Activated T-cell treated with anti-CD3 and anti-CD28 coated beads, Interleukin-2, amount 50 U/mL, for 24 hours (primary cell): ENCODE measurements at regions not wholly inside any gene's neighbourhood (a gene's known extent, or its start where the extent isn't known, plus 50 kb on each side); places are given as distances from the start of the nearest gene placed in this dataset.

Experiments used
- DNase-seq: peaks from one replicate; pipeline ENCODE4 v3.0.0-alpha.2; 2020
- H3K27ac Mint-ChIP-seq: 2 replicates; pipeline ENCODE4 v1.8.0; 2020; ENCODE audit warnings: mild to moderate bottlenecking, mixed read lengths
- H3K27me3 Mint-ChIP-seq: 2 replicates; pipeline ENCODE4 v1.8.0; 2020; ENCODE audit warnings: mixed read lengths
- H3K36me3 Mint-ChIP-seq: 2 replicates; pipeline ENCODE4 v1.8.0; 2020; ENCODE audit warnings: low read depth, mixed read lengths
- H3K4me1 Mint-ChIP-seq: 2 replicates; pipeline ENCODE4 v1.8.0; 2020; ENCODE audit warnings: low read depth, mixed read lengths
- H3K4me3 Mint-ChIP-seq: 2 replicates; pipeline ENCODE4 v1.8.0; 2020; ENCODE audit warnings: mild to moderate bottlenecking, moderate library complexity, mixed read lengths
- H3K9me3 Mint-ChIP-seq: 2 replicates; pipeline ENCODE4 v1.8.0; 2020; ENCODE audit warnings: mixed read lengths

DNA sequence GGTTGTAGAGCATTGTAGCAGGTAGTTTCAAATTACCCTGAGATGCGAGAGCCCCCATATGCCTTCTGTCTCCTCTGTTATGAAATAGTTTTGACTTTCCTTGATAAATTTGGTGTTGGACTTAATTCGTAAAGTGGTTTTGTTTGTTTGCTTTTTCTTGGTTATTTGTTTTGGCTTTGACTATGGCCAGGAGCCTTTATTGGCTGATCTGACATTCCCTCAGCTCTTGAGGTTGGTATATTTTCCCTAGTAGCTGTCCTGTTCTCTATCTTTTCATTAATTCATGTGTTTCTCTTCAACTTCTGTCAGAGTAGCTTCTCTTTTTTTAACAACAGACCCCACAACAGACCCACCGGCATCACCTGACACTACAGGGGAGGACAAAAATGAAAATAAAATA, 457.4 kb upstream of the MANEA start:
- H3K9me3 Mint-ChIP-seq: peaks cover 3% of the 10 kb centered on the region
- H3K27ac Mint-ChIP-seq: no peak overlapping the region
- DNase-seq: no peak
- H3K36me3 Mint-ChIP-seq: no peaks in the 10 kb centered on the region
- no peaks in the 10 kb centered on the region for H3K4me1 Mint-ChIP-seq
- H3K4me3 Mint-ChIP-seq: no peak overlapping the region
- H3K27me3 Mint-ChIP-seq: no peaks in the 10 kb centered on the region

DNA sequence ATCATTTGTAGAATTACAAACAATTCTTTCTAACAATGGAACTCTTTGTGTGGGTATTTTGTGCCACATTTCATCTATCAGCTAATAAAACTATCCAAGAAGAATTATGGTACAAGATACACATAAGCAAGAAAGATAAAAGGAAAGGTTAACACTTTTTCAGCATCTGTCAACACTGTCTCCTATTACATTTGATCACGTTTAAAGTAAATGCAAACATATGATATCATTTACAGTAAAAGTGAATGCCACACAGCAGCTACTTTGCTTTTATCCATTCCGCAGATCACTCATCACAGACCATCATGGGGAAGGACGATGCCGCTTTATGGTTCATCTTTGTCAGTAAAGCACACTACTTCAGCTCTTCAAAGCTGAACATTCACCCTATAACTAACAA, 456.4 kb upstream of the MANEA start:
- H3K4me3 Mint-ChIP-seq: no peak overlapping the region
- no peaks in the 10 kb centered on the region for H3K36me3 Mint-ChIP-seq

GRCh38 chr6:95127261-95127660, 450.1 kb upstream of the MANEA start:
- peaks cover 2% of the 10 kb centered on the region for H3K9me3 Mint-ChIP-seq
- no peak overlapping the region for H3K4me3 Mint-ChIP-seq
- no peaks in the 10 kb centered on the region for H3K27me3 Mint-ChIP-seq
- no peaks in the 10 kb centered on the region for H3K4me1 Mint-ChIP-seq
- no peaks in the 10 kb centered on the region for H3K36me3 Mint-ChIP-seq
- no peak overlapping the region for H3K27ac Mint-ChIP-seq
- no peak for DNase-seq

More for the DNA sequence above, 456.4 kb upstream of the MANEA start:
- no peaks in the 10 kb centered on the region for H3K27me3 Mint-ChIP-seq
- no peak overlapping the region for H3K27ac Mint-ChIP-seq
- DNase-seq: no peak
- peaks cover 4% of the 10 kb centered on the region for H3K9me3 Mint-ChIP-seq
- no peaks in the 10 kb centered on the region for H3K4me1 Mint-ChIP-seq

- Mint-ChIP-seq H3K9me3 (peaks cover 2% of the 10 kb centered on the region), H3K27me3 (no peaks in the 10 kb centered on the region), H3K36me3 (no peaks in the 10 kb centered on the region), H3K4me3 (no peak overlapping the region), H3K27ac (no peak overlapping the region), H3K4me1 (no peaks in the 10 kb centered on the region)
- DNase-seq: no peak
Observed at GRCh38 chr6:95128439-95128838, 448.9 kb upstream of the MANEA start.

DNA sequence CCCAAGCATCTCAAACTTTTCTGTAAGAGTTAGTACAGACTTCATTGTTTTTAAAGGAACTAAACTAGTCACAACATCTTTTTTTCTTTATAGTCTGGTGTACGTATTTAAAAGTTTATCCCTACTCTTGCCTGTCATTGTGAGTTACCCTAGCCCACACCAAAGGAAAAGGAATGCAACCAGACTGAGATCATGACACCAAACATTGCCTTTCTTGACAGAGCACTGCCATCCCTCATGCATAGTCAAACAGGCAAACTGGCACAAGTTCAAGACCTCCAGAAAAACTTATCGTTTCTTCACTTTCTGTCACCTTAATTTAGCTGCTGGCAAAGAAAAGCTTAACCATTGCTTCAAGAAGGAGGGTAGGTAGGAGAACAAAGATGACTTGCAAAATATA, 448.4 kb upstream of the MANEA start:
- Mint-ChIP-seq H3K27ac (no peak overlapping the region), H3K4me3 (no peak overlapping the region), H3K4me1 (no peaks in the 10 kb centered on the region), H3K9me3 (peaks cover 2% of the 10 kb centered on the region), H3K27me3 (no peaks in the 10 kb centered on the region), H3K36me3 (no peaks in the 10 kb centered on the region)
- no peak for DNase-seq

DNA sequence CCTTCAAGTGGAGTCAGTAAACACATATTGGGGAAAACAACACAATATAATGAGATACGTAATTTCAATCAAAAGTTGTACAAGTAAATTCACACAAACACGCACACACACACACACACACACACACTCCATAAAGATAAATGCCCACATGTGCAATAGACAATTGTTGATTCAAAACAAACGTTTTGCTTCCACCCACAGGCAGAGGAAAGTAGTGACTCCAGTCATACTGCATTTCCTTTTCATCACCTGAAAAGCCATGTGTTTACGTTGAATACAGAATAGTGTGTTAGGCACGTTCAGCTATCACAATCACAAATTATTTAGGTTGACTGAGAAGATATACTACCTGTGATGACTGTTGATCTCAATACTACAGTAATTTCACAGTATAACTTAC, 443.8 kb upstream of the MANEA start:
- Mint-ChIP-seq H3K27me3 (no peaks in the 10 kb centered on the region), H3K36me3 (no peaks in the 10 kb centered on the region), H3K4me3 (no peak overlapping the region), H3K9me3 (no peaks in the 10 kb centered on the region), H3K27ac (no peak overlapping the region), H3K4me1 (no peaks in the 10 kb centered on the region)
- DNase-seq: no peak

DNA sequence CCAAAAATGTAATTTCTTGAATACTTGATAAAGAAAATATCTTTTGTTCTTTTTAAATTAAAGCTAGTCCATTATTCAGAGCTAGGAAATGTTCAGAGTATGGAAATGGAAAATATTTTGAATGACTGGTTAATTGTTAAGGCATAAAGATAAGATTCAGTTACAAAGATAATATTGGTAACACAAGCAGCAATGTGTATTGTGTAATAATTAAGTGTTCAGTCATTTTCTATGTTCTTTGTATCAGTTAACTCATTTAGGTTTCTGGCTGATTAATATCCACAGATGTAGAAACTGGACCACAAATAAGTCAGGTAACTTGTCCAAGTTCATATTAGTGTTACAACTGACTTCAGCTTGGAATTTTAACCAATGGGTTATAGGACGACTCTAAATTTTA, 442.2 kb upstream of the MANEA start:
- Mint-ChIP-seq H3K4me3 (no peak overlapping the region), H3K27me3 (no peaks in the 10 kb centered on the region), H3K27ac (no peak overlapping the region), H3K9me3 (no peaks in the 10 kb centered on the region), H3K4me1 (no peaks in the 10 kb centered on the region), H3K36me3 (no peaks in the 10 kb centered on the region)
- no peak for DNase-seq

DNA sequence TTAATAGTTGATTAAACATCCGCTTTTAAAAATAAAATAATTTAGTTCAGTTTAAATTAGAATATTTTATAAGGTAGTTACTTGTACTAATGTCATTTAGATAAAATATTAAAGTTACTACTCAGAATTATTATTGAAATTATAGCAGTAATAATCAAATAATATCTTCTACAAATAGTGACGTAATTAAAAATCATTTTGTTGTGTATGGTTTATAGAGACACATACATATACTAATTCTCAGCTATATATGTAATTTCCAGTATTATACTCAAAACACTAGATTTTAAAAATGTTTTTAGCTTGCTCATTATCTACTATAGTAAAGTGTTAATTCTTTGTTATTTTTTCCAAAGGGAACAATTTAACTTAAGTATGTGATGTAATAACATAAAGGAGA, 435.2 kb upstream of the MANEA start:
- H3K9me3 Mint-ChIP-seq: no peaks in the 10 kb centered on the region

DNA sequence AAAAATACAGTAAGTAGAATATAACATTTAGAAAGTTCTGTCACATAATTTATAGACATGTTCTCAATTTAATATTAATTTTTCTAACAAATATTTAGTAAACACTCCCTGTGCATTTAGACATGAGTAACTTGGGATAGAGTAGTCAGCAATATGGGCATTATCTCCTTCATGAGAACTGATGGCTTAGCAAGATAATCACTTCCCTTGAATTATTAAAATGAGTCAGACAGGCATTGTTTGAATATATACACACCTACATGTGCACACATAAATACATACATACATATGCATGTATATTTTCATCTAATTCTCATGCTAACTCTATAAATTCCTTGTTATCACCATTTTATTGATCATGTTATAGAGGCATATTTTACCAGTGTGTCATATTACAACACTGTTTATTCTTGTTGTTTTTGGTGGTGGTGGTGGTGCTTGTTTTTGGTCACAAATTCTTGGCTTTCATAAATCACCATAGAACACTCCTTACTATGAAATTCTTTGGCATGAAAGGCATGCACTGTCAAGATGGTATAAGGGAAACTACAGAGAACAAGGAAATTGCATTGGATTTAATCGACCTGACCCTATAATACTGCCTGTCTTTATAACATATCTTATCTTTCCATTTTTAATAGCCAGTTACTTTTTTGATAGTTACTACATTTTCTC, 434.5 kb upstream of the MANEA start:
- DNase-seq: no peak
- H3K4me3 Mint-ChIP-seq: no peak overlapping the region
- no peak overlapping the region for H3K27ac Mint-ChIP-seq
- H3K27me3 Mint-ChIP-seq: no peaks in the 10 kb centered on the region
- no peaks in the 10 kb centered on the region for H3K9me3 Mint-ChIP-seq
- no peaks in the 10 kb centered on the region for H3K36me3 Mint-ChIP-seq
- no peaks in the 10 kb centered on the region for H3K4me1 Mint-ChIP-seq

More for the DNA sequence above, 435.2 kb upstream of the MANEA start:
- Mint-ChIP-seq H3K4me1 (no peaks in the 10 kb centered on the region), H3K4me3 (no peak overlapping the region), H3K36me3 (no peaks in the 10 kb centered on the region), H3K27me3 (no peaks in the 10 kb centered on the region), H3K27ac (no peak overlapping the region)
- DNase-seq: no peak

GRCh38 chr6:95143408-95144180, 433.7 kb upstream of the MANEA start:
- Mint-ChIP-seq H3K27ac (no peak overlapping the region), H3K27me3 (no peaks in the 10 kb centered on the region), H3K4me3 (no peak overlapping the region), H3K36me3 (no peaks in the 10 kb centered on the region), H3K4me1 (no peaks in the 10 kb centered on the region), H3K9me3 (no peaks in the 10 kb centered on the region)
- no peak for DNase-seq

GRCh38 chr6:95145457-95145856, 431.9 kb upstream of the MANEA start:
- Mint-ChIP-seq H3K36me3 (no peaks in the 10 kb centered on the region), H3K9me3 (no peaks in the 10 kb centered on the region), H3K4me3 (no peak overlapping the region), H3K4me1 (no peaks in the 10 kb centered on the region), H3K27me3 (no peaks in the 10 kb centered on the region), H3K27ac (no peak overlapping the region)
- DNase-seq: no peak

DNA sequence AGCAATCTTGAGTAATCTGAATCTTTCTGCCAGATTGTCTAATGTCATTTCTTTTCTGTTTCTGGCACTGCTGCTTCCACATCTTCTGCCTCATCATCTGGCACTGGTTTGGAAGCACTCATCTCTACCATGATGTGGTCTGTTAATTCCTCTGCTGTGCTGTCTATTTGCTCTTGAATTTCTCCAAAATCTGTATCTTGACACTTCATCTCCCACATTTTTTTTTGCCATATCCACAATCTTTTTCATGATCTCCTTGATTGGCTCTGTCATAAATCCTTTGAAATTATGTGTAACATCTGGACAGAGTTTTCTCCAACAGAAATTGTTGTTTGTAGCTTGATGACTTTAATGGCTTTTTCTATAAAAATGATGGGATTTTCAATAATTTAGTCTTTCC, 417.8 kb upstream of the MANEA start:
- no peaks in the 10 kb centered on the region for H3K9me3 Mint-ChIP-seq
- no peaks in the 10 kb centered on the region for H3K27me3 Mint-ChIP-seq
- no peaks in the 10 kb centered on the region for H3K36me3 Mint-ChIP-seq
- H3K27ac Mint-ChIP-seq: no peak overlapping the region
- no peak overlapping the region for H3K4me3 Mint-ChIP-seq
- DNase-seq: no peak
- no peaks in the 10 kb centered on the region for H3K4me1 Mint-ChIP-seq

DNA sequence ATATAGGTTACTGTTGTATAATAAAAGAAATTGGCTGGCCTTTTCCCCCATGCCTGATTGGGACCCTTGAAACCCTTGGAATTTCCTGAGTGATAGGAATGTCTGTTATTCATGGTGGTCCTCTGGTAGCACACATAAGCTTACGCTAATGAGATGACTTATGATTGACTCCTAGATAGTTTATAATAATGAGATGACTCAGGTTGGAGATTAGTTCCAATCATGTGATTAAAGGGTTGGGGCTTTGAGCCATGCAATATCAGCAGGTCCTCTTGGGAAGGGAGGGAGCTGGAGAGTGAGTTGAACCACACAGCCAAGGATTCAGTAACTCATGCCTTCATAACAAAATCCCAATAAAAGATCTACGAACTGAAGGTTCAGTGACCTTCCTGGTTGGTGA, 407.6 kb upstream of the MANEA start:
- Mint-ChIP-seq H3K4me3 (no peak overlapping the region), H3K27ac (no peak overlapping the region), H3K27me3 (no peaks in the 10 kb centered on the region), H3K9me3 (no peaks in the 10 kb centered on the region), H3K4me1 (no peaks in the 10 kb centered on the region), H3K36me3 (no peaks in the 10 kb centered on the region)
- DNase-seq: no peak

- no peaks in the 10 kb centered on the region for H3K9me3 Mint-ChIP-seq
- no peak overlapping the region for H3K4me3 Mint-ChIP-seq
- H3K27ac Mint-ChIP-seq: no peak overlapping the region
- no peaks in the 10 kb centered on the region for H3K27me3 Mint-ChIP-seq
- no peaks in the 10 kb centered on the region for H3K36me3 Mint-ChIP-seq
- H3K4me1 Mint-ChIP-seq: no peaks in the 10 kb centered on the region
- DNase-seq: no peak
Observed at GRCh38 chr6:95175927-95176675, 401.2 kb upstream of the MANEA start.

- no peaks in the 10 kb centered on the region for H3K36me3 Mint-ChIP-seq
- no peak overlapping the region for H3K4me3 Mint-ChIP-seq
- H3K27ac Mint-ChIP-seq: no peak overlapping the region
- no peaks in the 10 kb centered on the region for H3K4me1 Mint-ChIP-seq
- H3K9me3 Mint-ChIP-seq: no peaks in the 10 kb centered on the region
- H3K27me3 Mint-ChIP-seq: no peaks in the 10 kb centered on the region
- DNase-seq: no peak
Observed at GRCh38 chr6:95185874-95186273, 391.5 kb upstream of the MANEA start.
